Activated CD4-positive, alpha-beta T cell treated with anti-CD3 and anti-CD28 coated beads for 36 hours (primary cell): ENCODE measurements at regions not wholly inside any gene's neighbourhood (a gene's known extent, or its start where the extent isn't known, plus 50 kb on each side); places are given as distances from the start of the nearest gene placed in this dataset.

Experiments used
- ATAC-seq: fragments of 200-7000 bp; cut with Tn5 transposase; one replicate; pipeline ENCODE4 v1.10.0; 2021; ENCODE audit warnings: mild to moderate bottlenecking, moderate library complexity
- CTCF ChIA-PET: fragments of 350-600 bp; sonication (Branson Sonifier 250); formaldehyde crosslinking; loops from one replicate; lab custom pipeline; 2021; ENCODE audit warnings: antibody characterized with exemption; lab: Charles Lee
- POLR2A ChIA-PET: fragments of 350-600 bp; sonication (Branson Sonifier 250); formaldehyde crosslinking; loops from one replicate; lab custom pipeline; 2021; ENCODE audit warnings: antibody characterized with exemption, inconsistent platforms; lab: Charles Lee
- DNase-seq: peaks from one replicate; pipeline ENCODE4 v3.0.0-alpha.2; 2020
- H3K27ac Mint-ChIP-seq: one replicate; pipeline ENCODE4 v1.8.0; 2021; ENCODE audit warnings: mixed read lengths
- H3K27me3 Mint-ChIP-seq: one replicate; pipeline ENCODE4 v1.8.0; 2021; ENCODE audit warnings: mixed read lengths
- H3K36me3 Mint-ChIP-seq: one replicate; pipeline ENCODE4 v1.8.0; 2021; ENCODE audit warnings: low read depth, mixed read lengths
- H3K4me1 Mint-ChIP-seq: one replicate; pipeline ENCODE4 v1.8.0; 2021; ENCODE audit warnings: mixed read lengths
- H3K4me3 Mint-ChIP-seq: one replicate; pipeline ENCODE4 v1.8.0; 2021; ENCODE audit warnings: mild to moderate bottlenecking, moderate library complexity, mixed read lengths
- H3K9me3 Mint-ChIP-seq: one replicate; pipeline ENCODE4 v1.8.0; 2021; ENCODE audit warnings: low read depth, mixed read lengths
- intact Hi-C, 2 experiments: fragments of 100-400 bp; cut with DNase I in 1 of 2; cut with micrococcal nuclease in 1 of 2; formaldehyde crosslinking; loops; one replicate each; pipeline versions ENCODE4 v1.14.2 to v1.15.1; 2022 to 2024; cut with DNase I, micrococcal nuclease

GRCh38 chr7:33720139-33720538, 185.2 kb upstream of the BMPER start:
- DNase-seq: no peak
- intact Hi-C loops: no loop called here
- Mint-ChIP-seq H3K9me3 (peaks cover 2% of the 10 kb centered on the region), H3K27me3 (no peaks in the 10 kb centered on the region), H3K27ac (no peak overlapping the region), H3K4me3 (no peak overlapping the region), H3K4me1 (no peaks in the 10 kb centered on the region), H3K36me3 (no peaks in the 10 kb centered on the region)
- CTCF ChIA-PET: no interaction called here
- no peak for ATAC-seq
- POLR2A ChIA-PET: no interaction called here

GRCh38 chr7:33720870-33721269, 184.5 kb upstream of the BMPER start:
- intact Hi-C loops: no loop called here
- CTCF ChIA-PET: interaction anchor here (0.7 kb wide), 1 partner anchor 323 kb away, joined by 3 read pairs; no protein-coding TSS in a partner anchor
- H3K36me3 Mint-ChIP-seq: no peaks in the 10 kb centered on the region
- H3K4me3 Mint-ChIP-seq: no peak overlapping the region
- H3K27me3 Mint-ChIP-seq: no peaks in the 10 kb centered on the region
- POLR2A ChIA-PET: no interaction called here
- no peaks in the 10 kb centered on the region for H3K4me1 Mint-ChIP-seq
- H3K9me3 Mint-ChIP-seq: peaks cover 2% of the 10 kb centered on the region
- DNase-seq: no peak
- no peak overlapping the region for H3K27ac Mint-ChIP-seq
- ATAC-seq: no peak

GRCh38 chr7:33721895-33722294, 183.4 kb upstream of the BMPER start:
- Mint-ChIP-seq H3K9me3 (peaks cover 2% of the 10 kb centered on the region), H3K4me3 (no peak overlapping the region), H3K27me3 (no peaks in the 10 kb centered on the region), H3K36me3 (no peaks in the 10 kb centered on the region), H3K27ac (no peak overlapping the region), H3K4me1 (no peaks in the 10 kb centered on the region)
- ChIA-PET POLR2A (no interaction called here), CTCF (no interaction called here)
- intact Hi-C loops: no loop called here
- no peak for DNase-seq
- no peak for ATAC-seq

GRCh38 chr7:33722383-33723101, 182.8 kb upstream of the BMPER start:
- intact Hi-C loops: no loop called here
- ATAC-seq: no peak
- POLR2A ChIA-PET: no interaction called here

GRCh38 chr7:33724201-33724600, 181.1 kb upstream of the BMPER start:
- Mint-ChIP-seq H3K4me1 (no peaks in the 10 kb centered on the region), H3K4me3 (no peak overlapping the region), H3K36me3 (no peaks in the 10 kb centered on the region), H3K9me3 (peaks cover 2% of the 10 kb centered on the region), H3K27ac (no peak overlapping the region), H3K27me3 (no peaks in the 10 kb centered on the region)
- intact Hi-C loops: no loop called here
- CTCF ChIA-PET: interaction anchor here (0.6 kb wide), 1 partner anchor 505 kb away, joined by 3 read pairs; no protein-coding TSS in a partner anchor
- DNase-seq: no peak
- POLR2A ChIA-PET: no interaction called here
- no peak for ATAC-seq

More at GRCh38 chr7:33722383-33723101, 182.8 kb upstream of the BMPER start:
- Mint-ChIP-seq H3K4me1 (no peaks in the 10 kb centered on the region), H3K36me3 (no peaks in the 10 kb centered on the region), H3K4me3 (no peak overlapping the region), H3K9me3 (peaks cover 2% of the 10 kb centered on the region), H3K27ac (no peak overlapping the region), H3K27me3 (no peaks in the 10 kb centered on the region)
- no peak for DNase-seq
- CTCF ChIA-PET: no interaction called here

- ATAC-seq: no peak
- no peak overlapping the region for H3K27ac Mint-ChIP-seq
- H3K36me3 Mint-ChIP-seq: no peaks in the 10 kb centered on the region
- POLR2A ChIA-PET: no interaction called here
- DNase-seq: no peak
- H3K27me3 Mint-ChIP-seq: no peaks in the 10 kb centered on the region
- H3K4me3 Mint-ChIP-seq: no peak overlapping the region
- intact Hi-C loops: no loop called here
- CTCF ChIA-PET: no interaction called here
- H3K9me3 Mint-ChIP-seq: peaks cover under 1% of the 10 kb centered on the region
- no peaks in the 10 kb centered on the region for H3K4me1 Mint-ChIP-seq
Measured at GRCh38 chr7:33725111-33726025, 180.0 kb upstream of the BMPER start.

- intact Hi-C loops: no loop called here
- no peaks in the 10 kb centered on the region for H3K27me3 Mint-ChIP-seq
- H3K27ac Mint-ChIP-seq: no peak overlapping the region
- ChIA-PET CTCF (no interaction called here), POLR2A (no interaction called here)
- H3K9me3 Mint-ChIP-seq: no peaks in the 10 kb centered on the region
- no peaks in the 10 kb centered on the region for H3K36me3 Mint-ChIP-seq
- no peak overlapping the region for H3K4me3 Mint-ChIP-seq
- DNase-seq (no peak), ATAC-seq (no peak)
- H3K4me1 Mint-ChIP-seq: no peaks in the 10 kb centered on the region
Measured at GRCh38 chr7:33726582-33726981, 178.8 kb upstream of the BMPER start.

- H3K4me1 Mint-ChIP-seq: no peaks in the 10 kb centered on the region
- ATAC-seq: no peak
- H3K9me3 Mint-ChIP-seq: no peaks in the 10 kb centered on the region
- H3K27me3 Mint-ChIP-seq: no peaks in the 10 kb centered on the region
- H3K4me3 Mint-ChIP-seq: no peak overlapping the region
- POLR2A ChIA-PET: no interaction called here
- H3K36me3 Mint-ChIP-seq: no peaks in the 10 kb centered on the region
- intact Hi-C loops: no loop called here
- CTCF ChIA-PET: no interaction called here
- no peak overlapping the region for H3K27ac Mint-ChIP-seq
- no peak for DNase-seq
Measured at GRCh38 chr7:33727315-33727714, 178.0 kb upstream of the BMPER start.

- DNase-seq: no peak
- Mint-ChIP-seq H3K4me3 (no peak overlapping the region), H3K9me3 (no peaks in the 10 kb centered on the region), H3K27ac (no peak overlapping the region), H3K4me1 (no peaks in the 10 kb centered on the region), H3K27me3 (no peaks in the 10 kb centered on the region), H3K36me3 (no peaks in the 10 kb centered on the region)
- ChIA-PET POLR2A (no interaction called here), CTCF (no interaction called here)
- ATAC-seq: no peak
- intact Hi-C loops: no loop called here
Measured at GRCh38 chr7:33728873-33729551, 176.3 kb upstream of the BMPER start.

GRCh38 chr7:33729726-33730125, 175.6 kb upstream of the BMPER start:
- no peaks in the 10 kb centered on the region for H3K27me3 Mint-ChIP-seq
- no peaks in the 10 kb centered on the region for H3K36me3 Mint-ChIP-seq
- ATAC-seq: no peak
- ChIA-PET POLR2A (no interaction called here), CTCF (no interaction called here)
- no peaks in the 10 kb centered on the region for H3K4me1 Mint-ChIP-seq
- no peak for DNase-seq
- H3K9me3 Mint-ChIP-seq: no peaks in the 10 kb centered on the region
- H3K4me3 Mint-ChIP-seq: no peak overlapping the region
- H3K27ac Mint-ChIP-seq: no peak overlapping the region
- intact Hi-C loops: no loop called here

- Mint-ChIP-seq H3K4me1 (no peaks in the 10 kb centered on the region), H3K36me3 (no peaks in the 10 kb centered on the region), H3K27me3 (no peaks in the 10 kb centered on the region), H3K27ac (no peak overlapping the region), H3K9me3 (no peaks in the 10 kb centered on the region), H3K4me3 (no peak overlapping the region)
- intact Hi-C loops: no loop called here
- POLR2A ChIA-PET: no interaction called here
- ATAC-seq (no peak), DNase-seq (no peak)
- CTCF ChIA-PET: no interaction called here
Measured at GRCh38 chr7:33730958-33731357, 174.4 kb upstream of the BMPER start.
